ENCODE measurements at regions not wholly inside any gene's neighbourhood (a gene's known extent, or its start where the extent isn't known, plus 50 kb on each side); places are given as distances from the start of the nearest gene placed in this dataset.

GRCh38 chr11:87604350-87604749, 566.6 kb downstream of the TMEM135 start:
- Histone ChIP-seq H3K27ac (ENCODE audit: low read depth, low read length) (no peak overlapping the region), H3K27me3 (ENCODE audit: control insufficient read depth, low read length) (no peaks in the 10 kb centered on the region), H3K4me3 (ENCODE audit: low read length) (no peak overlapping the region), H3K9me3 (ENCODE audit: control insufficient read depth, insufficient read depth, low read length) (no peaks in the 10 kb centered on the region), H3K36me3 (ENCODE audit: control insufficient read depth, low read length) (no peaks in the 10 kb centered on the region), H3K4me1 (ENCODE audit: control insufficient read depth, low read length) (no peaks in the 10 kb centered on the region), H3F3A (ENCODE audit: control insufficient read depth, insufficient read depth) (no peaks in the 10 kb centered on the region), H3K4me2 (ENCODE audit: low read length) (no peak overlapping the region), H3K9me2 (replicated peaks; ENCODE audit: control insufficient read depth, low read length) (no peaks in the 10 kb centered on the region), H3K79me2 (ENCODE audit: control insufficient read depth, low read length) (no peaks in the 10 kb centered on the region), H4K20me1 (ENCODE audit: control insufficient read depth, insufficient read depth, low read depth, low read length) (no peaks in the 10 kb centered on the region)
- no peak for TF ChIP-seq EZH2phosphoT487 (IDR thresholded peaks at IDR 0.05; ENCODE audit: borderline replicate concordance, low read length)
- TF ChIP-seq CTCF (IDR thresholded peaks at IDR 0.05; ENCODE audit: low read depth, low read length, poor library complexity, severe bottlenecking), result no peak

- no peaks in the 10 kb centered on the region for H3K9me2 ChIP-seq (replicated peaks; ENCODE audit: control insufficient read depth, low read length)
- no peaks in the 10 kb centered on the region for H3K36me3 ChIP-seq (ENCODE audit: control insufficient read depth, low read length)
- H3K27ac ChIP-seq (ENCODE audit: low read depth, low read length), result no peak overlapping the region
- H3K4me1 ChIP-seq (ENCODE audit: control insufficient read depth, low read length), result no peaks in the 10 kb centered on the region
- no peak for TF ChIP-seq CTCF (IDR thresholded peaks at IDR 0.05; ENCODE audit: low read depth, low read length, poor library complexity, severe bottlenecking)
- no peak for TF ChIP-seq EZH2phosphoT487 (IDR thresholded peaks at IDR 0.05; ENCODE audit: borderline replicate concordance, low read length)
- no peaks in the 10 kb centered on the region for H3K79me2 ChIP-seq (ENCODE audit: control insufficient read depth, low read length)
- no peaks in the 10 kb centered on the region for H4K20me1 ChIP-seq (ENCODE audit: control insufficient read depth, insufficient read depth, low read depth, low read length)
- H3F3A ChIP-seq (ENCODE audit: control insufficient read depth, insufficient read depth), result no peaks in the 10 kb centered on the region
- no peaks in the 10 kb centered on the region for H3K9me3 ChIP-seq (ENCODE audit: control insufficient read depth, insufficient read depth, low read length)
- H3K4me2 ChIP-seq (ENCODE audit: low read length), result no peak overlapping the region
- no peaks in the 10 kb centered on the region for H3K27me3 ChIP-seq (ENCODE audit: control insufficient read depth, low read length)
- H3K4me3 ChIP-seq (ENCODE audit: low read length), result no peak overlapping the region
Measured at GRCh38 chr11:87603887-87604286, 566.2 kb downstream of the TMEM135 start.

GRCh38 chr11:87602776-87603175, 565.0 kb downstream of the TMEM135 start:
- H3K27ac ChIP-seq (ENCODE audit: low read depth, low read length), result no peak overlapping the region
- H3K4me3 ChIP-seq (ENCODE audit: low read length), result no peak overlapping the region
- H3K9me3 ChIP-seq (ENCODE audit: control insufficient read depth, insufficient read depth, low read length), result no peaks in the 10 kb centered on the region
- no peaks in the 10 kb centered on the region for H3K27me3 ChIP-seq (ENCODE audit: control insufficient read depth, low read length)
- H3K79me2 ChIP-seq (ENCODE audit: control insufficient read depth, low read length), result no peaks in the 10 kb centered on the region
- H3F3A ChIP-seq (ENCODE audit: control insufficient read depth, insufficient read depth), result no peaks in the 10 kb centered on the region
- no peak for TF ChIP-seq EZH2phosphoT487 (IDR thresholded peaks at IDR 0.05; ENCODE audit: borderline replicate concordance, low read length)
- H3K4me2 ChIP-seq (ENCODE audit: low read length), result no peak overlapping the region
- H3K36me3 ChIP-seq (ENCODE audit: control insufficient read depth, low read length), result no peaks in the 10 kb centered on the region
- H3K9me2 ChIP-seq (replicated peaks; ENCODE audit: control insufficient read depth, low read length), result no peaks in the 10 kb centered on the region
- H4K20me1 ChIP-seq (ENCODE audit: control insufficient read depth, insufficient read depth, low read depth, low read length), result no peaks in the 10 kb centered on the region
- no peaks in the 10 kb centered on the region for H3K4me1 ChIP-seq (ENCODE audit: control insufficient read depth, low read length)

- H3K4me3 ChIP-seq (ENCODE audit: low read length), result no peak overlapping the region
- H3K27ac ChIP-seq (ENCODE audit: low read depth, low read length), result no peak overlapping the region
- H3K36me3 ChIP-seq (ENCODE audit: control insufficient read depth, low read length), result no peaks in the 10 kb centered on the region
- H4K20me1 ChIP-seq (ENCODE audit: control insufficient read depth, insufficient read depth, low read depth, low read length), result no peaks in the 10 kb centered on the region
- no peaks in the 10 kb centered on the region for H3K4me1 ChIP-seq (ENCODE audit: control insufficient read depth, low read length)
- H3K9me3 ChIP-seq (ENCODE audit: control insufficient read depth, insufficient read depth, low read length), result no peaks in the 10 kb centered on the region
- H3K79me2 ChIP-seq (ENCODE audit: control insufficient read depth, low read length), result no peaks in the 10 kb centered on the region
- H3K4me2 ChIP-seq (ENCODE audit: low read length), result no peak overlapping the region
- TF ChIP-seq EZH2phosphoT487 (IDR thresholded peaks at IDR 0.05; ENCODE audit: borderline replicate concordance, low read length) (no peak), CTCF (IDR thresholded peaks at IDR 0.05; ENCODE audit: low read depth, low read length, poor library complexity, severe bottlenecking) (no peak)
- H3K9me2 ChIP-seq (replicated peaks; ENCODE audit: control insufficient read depth, low read length), result no peaks in the 10 kb centered on the region
- H3K27me3 ChIP-seq (ENCODE audit: control insufficient read depth, low read length), result no peaks in the 10 kb centered on the region
- H3F3A ChIP-seq (ENCODE audit: control insufficient read depth, insufficient read depth), result no peaks in the 10 kb centered on the region
Measured at GRCh38 chr11:87600938-87601337, 563.2 kb downstream of the TMEM135 start.
